H1 (cell line): ENCODE measurements at regions not wholly inside any gene's neighbourhood (a gene's known extent, or its start where the extent isn't known, plus 50 kb on each side); places are given as distances from the start of the nearest gene placed in this dataset.

Experiments used
- CTCF ChIA-PET: fragments of 300-600 bp; sonication (Branson Sonifier 250); formaldehyde crosslinking; loops from one replicate; lab custom pipeline; 2021; ENCODE audit not compliant: partially characterized antibody; lab: Charles Lee
- POLR2A ChIA-PET: fragments of 300-600 bp; sonication (Branson Sonifier 250); formaldehyde crosslinking; loops from one replicate; lab custom pipeline; 2021; ENCODE audit warnings: inconsistent platforms; ENCODE audit not compliant: partially characterized antibody; lab: Charles Lee
- DNase-seq, 2 experiments: peaks; one replicate each; pipeline versions ENCODE4 v3.0.0 to v3.0.0-alpha.2; 2010 to 2022; ENCODE audit warnings: low spot score in 2 of 2, low read depth in 1 of 2, mixed read lengths in 1 of 2
- FAIRE-seq: peaks from 2 replicates; lab custom pipeline; 2011; peaks lifted over from hg19 to GRCh38; lab: Jason Lieb, UNC
- H2AFZ ChIP-seq: 2 replicates; pipeline ENCODE4 v1.8.1; 2012; ENCODE audit warnings: low read length, inconsistent platforms
- H2AK5ac ChIP-seq: 2 replicates; pipeline ENCODE4 v1.6.1; 2013; ENCODE audit warnings: low read depth, low read length
- H2BK120ac ChIP-seq: replicated peaks from 2 replicates; pipeline ENCODE3; 2013; ENCODE audit warnings: low read depth, low read length, inconsistent platforms
- H2BK12ac ChIP-seq: 2 replicates; pipeline ENCODE4 v1.6.1; 2013; ENCODE audit warnings: low read depth, low read length
- H2BK15ac ChIP-seq: 2 replicates; pipeline ENCODE4 v1.6.1; 2013; ENCODE audit warnings: low read length
- H2BK20ac ChIP-seq: 2 replicates; pipeline ENCODE4 v1.6.1; 2013; ENCODE audit warnings: low read length
- H2BK5ac ChIP-seq: 2 replicates; pipeline ENCODE4 v1.6.1; 2013; ENCODE audit warnings: low read depth, low read length
- H3K14ac ChIP-seq: 2 replicates; pipeline ENCODE4 v1.6.1; 2013; ENCODE audit warnings: inconsistent platforms; ENCODE audit not compliant: insufficient read length
- H3K18ac ChIP-seq: 2 replicates; pipeline ENCODE4 v1.6.1; 2013; ENCODE audit warnings: low read length; ENCODE audit errors: extremely low read depth
- H3K23ac ChIP-seq: 2 replicates; pipeline ENCODE4 v1.6.1; 2013; ENCODE audit warnings: inconsistent platforms; ENCODE audit not compliant: insufficient read length
- H3K23me2 ChIP-seq: 2 replicates; pipeline ENCODE4 v1.6.1; 2013; ENCODE audit warnings: low read depth, low read length
- H3K27ac ChIP-seq: 2 replicates; pipeline ENCODE4 v1.6.1; 2011; ENCODE audit warnings: low read depth, low read length, inconsistent platforms
- H3K27me3 ChIP-seq, 4 experiments: replicated peaks in 1 of 4; 1 replicate in 1 of 4; 2 replicates in 3 of 4; pipeline versions ENCODE4 v1.6.1 to v1.8.1; 2011 to 2013; ENCODE audit warnings: low read length in 3 of 4, mild to moderate bottlenecking in 3 of 4, inconsistent platforms in 2 of 4, mixed read lengths in 2 of 4, moderate library complexity in 1 of 4; ENCODE audit not compliant: control insufficient read depth in 3 of 4, insufficient read depth in 3 of 4; ENCODE audit errors: extremely low read depth in 1 of 4
- H3K36me3 ChIP-seq, 4 experiments: 2 replicates each; pipeline versions ENCODE4 v1.6.1 to v1.8.1; 2011 to 2013; ENCODE audit warnings: mild to moderate bottlenecking in 4 of 4, low read length in 3 of 4, moderate library complexity in 2 of 4, control low read depth in 1 of 4, inconsistent platforms in 1 of 4; ENCODE audit not compliant: insufficient read depth in 4 of 4, control insufficient read depth in 2 of 4
- H3K4ac ChIP-seq: replicated peaks from 2 replicates; pipeline ENCODE3; 2013; ENCODE audit warnings: low read length, low read depth, mixed read lengths, inconsistent platforms; ENCODE audit not compliant: insufficient read length
- H3K4me1 ChIP-seq, 4 experiments: replicated peaks in 1 of 4; 1 replicate in 1 of 4; 2 replicates in 3 of 4; pipeline versions ENCODE4 v1.6.1 to v1.8.1; 2011 to 2013; ENCODE audit warnings: low read length in 3 of 4, inconsistent platforms in 2 of 4, mixed read lengths in 1 of 4; ENCODE audit not compliant: insufficient read depth in 4 of 4, control insufficient read depth in 3 of 4
- H3K4me2 ChIP-seq, 2 experiments: 2 replicates each; pipeline versions ENCODE4 v1.6.1 to v1.8.1; 2011 to 2013; ENCODE audit warnings: low read depth in 2 of 2, low read length in 2 of 2, control low read depth in 1 of 2, inconsistent platforms in 1 of 2, mild to moderate bottlenecking in 1 of 2; ENCODE audit not compliant: insufficient read depth in 1 of 2
- H3K4me3 ChIP-seq, 4 experiments: fragments of 200-600, 300-600 bp in 1 of 4; sonication (generic), shearing (Covaris generic), sonication (Bioruptor Twin) in 1 of 4; 2 replicates each; pipeline versions ENCODE4 v1.5.1 to v1.8.1; 2011 to 2016; ENCODE audit warnings: low read length in 4 of 4, low read depth in 3 of 4, control low read depth in 2 of 4, inconsistent platforms in 2 of 4, mild to moderate bottlenecking in 2 of 4, mixed read lengths in 1 of 4, moderate library complexity in 1 of 4; ENCODE audit not compliant: insufficient read depth in 2 of 4; ENCODE audit errors: extremely low read depth in 1 of 4
- H3K56ac ChIP-seq: replicated peaks from 2 replicates; pipeline ENCODE3; 2013; ENCODE audit warnings: low read depth, mild to moderate bottlenecking, mixed read lengths, low read length, inconsistent platforms; ENCODE audit not compliant: insufficient read length
- H3K79me1 ChIP-seq: 2 replicates; pipeline ENCODE4 v1.6.1; 2013; ENCODE audit warnings: low read depth, low read length, control low read depth
- H3K79me2 ChIP-seq, 2 experiments: 2 replicates each; pipeline versions ENCODE4 v1.6.1 to v1.8.1; 2012 to 2013; ENCODE audit warnings: low read length in 2 of 2, mild to moderate bottlenecking in 2 of 2, inconsistent platforms in 1 of 2; ENCODE audit not compliant: insufficient read depth in 2 of 2, control insufficient read depth in 1 of 2
- H3K9ac ChIP-seq, 4 experiments: replicated peaks in 1 of 4; 1 replicate in 1 of 4; 2 replicates in 3 of 4; pipeline versions ENCODE4 v1.6.1 to v1.8.1; 2011 to 2013; ENCODE audit warnings: low read depth in 3 of 4, low read length in 3 of 4, control low read depth in 2 of 4, mild to moderate bottlenecking in 2 of 4, moderate library complexity in 2 of 4, inconsistent platforms in 1 of 4; ENCODE audit errors: extremely low read depth in 1 of 4
- H3K9me3 ChIP-seq, 2 experiments: 2 replicates each; pipeline versions ENCODE4 v1.6.1 to v1.8.1; 2012 to 2013; ENCODE audit warnings: mild to moderate bottlenecking in 2 of 2, moderate library complexity in 2 of 2, control low read depth in 1 of 2, inconsistent platforms in 1 of 2, low read depth in 1 of 2, low read length in 1 of 2, mixed read lengths in 1 of 2; ENCODE audit not compliant: insufficient read depth in 2 of 2
- H4K20me1 ChIP-seq, 2 experiments: replicated peaks in 1 of 2; 2 replicates each; pipeline versions ENCODE3 to v1.8.1; 2011 to 2013; ENCODE audit warnings: inconsistent platforms in 2 of 2, low read length in 2 of 2, mild to moderate bottlenecking in 1 of 2; ENCODE audit not compliant: insufficient read depth in 2 of 2, control insufficient read depth in 1 of 2
- H4K5ac ChIP-seq: 2 replicates; pipeline ENCODE4 v1.6.1; 2013; ENCODE audit warnings: low read length, low read depth, mixed read lengths, inconsistent platforms; ENCODE audit not compliant: insufficient read length
- H4K8ac ChIP-seq: 2 replicates; pipeline ENCODE4 v1.8.0; 2013; ENCODE audit warnings: mild to moderate bottlenecking, moderate library complexity, low read length, inconsistent platforms; ENCODE audit not compliant: insufficient read depth; ENCODE audit errors: extremely low read depth
- H4K91ac ChIP-seq: replicated peaks from 2 replicates; pipeline ENCODE3; 2013; ENCODE audit warnings: low read length, mixed read lengths, inconsistent platforms; ENCODE audit not compliant: insufficient read length
- ATF2 ChIP-seq: IDR thresholded peaks from 2 replicates; pipeline ENCODE4 v1.6.1; 2012; ENCODE audit warnings: low read length, inconsistent platforms
- BACH1 ChIP-seq: IDR thresholded peaks from 2 replicates; pipeline ENCODE4 v1.6.1; 2012; ENCODE audit warnings: low read length, improper control_type of control experiment
- BCL11A ChIP-seq, 2 experiments: IDR thresholded peaks; one replicate each; pipeline ENCODE4 v1.6.1; 2011; ENCODE audit warnings: low read depth in 2 of 2, low read length in 2 of 2, mild to moderate bottlenecking in 2 of 2
- CBX5 ChIP-seq: fragments of 300-800, 300-1000 bp; sonication (generic); IDR thresholded peaks from 2 replicates; pipeline ENCODE4 v1.7.1; 2016; ENCODE audit warnings: antibody characterized with exemption, low read length, low read depth
- EGR1 ChIP-seq: IDR thresholded peaks from 2 replicates; pipeline ENCODE4 v1.6.1; 2011; ENCODE audit warnings: low read depth, low read length, borderline replicate concordance
- KDM4A ChIP-seq: IDR thresholded peaks from one replicate; pipeline ENCODE4 v1.7.1; 2012; ENCODE audit warnings: low read depth, mild to moderate bottlenecking, moderate library complexity, low read length, inconsistent platforms; ENCODE audit not compliant: severe bottlenecking
- NRF1 ChIP-seq: IDR thresholded peaks from 2 replicates; pipeline ENCODE4 v1.6.1; 2011; ENCODE audit warnings: mild to moderate bottlenecking, low read depth, low read length, improper control_type of control experiment
- SIRT6 ChIP-seq: IDR thresholded peaks from one replicate; pipeline ENCODE4 v1.7.1; 2012; ENCODE audit warnings: low read length, inconsistent platforms
- SUZ12 ChIP-seq: fragments of 200-600 bp; sonication (generic); IDR thresholded peaks from 2 replicates; pipeline ENCODE4 v1.6.1; 2012; ENCODE audit warnings: mild to moderate bottlenecking, inconsistent platforms, low read length, moderate library complexity, mixed read lengths
- TAF1 ChIP-seq: IDR thresholded peaks from 2 replicates; pipeline ENCODE4 v1.6.1; 2011; ENCODE audit warnings: mild to moderate bottlenecking, low read depth, low read length
- USF2 ChIP-seq: IDR thresholded peaks from 2 replicates; pipeline ENCODE4 v1.6.1; 2011; ENCODE audit warnings: low read length, improper control_type of control experiment
- WGBS, 2 experiments: shearing (Covaris generic) in 1 of 2; methylation state at CpG; one replicate each; pipeline versions ENCODE4 v1.1.6 to v1.1.7; 2013 to 2015; ENCODE audit warnings: low lambda C conversion rate in 2 of 2, mixed read lengths in 2 of 2, inconsistent platforms in 1 of 2, low coverage in 1 of 2, missing lambda C conversion rate in 1 of 2; ENCODE audit not compliant: insufficient replicate concordance in 2 of 2, insufficient coverage in 1 of 2, insufficient read length in 1 of 2; ENCODE audit errors: extremely low coverage in 1 of 2, missing lambda C conversion rate in 1 of 2; 5-methylcytosine and 5-hydroxymethylcytosine counted together

- no peaks in the 10 kb centered on the region for H3K23me2 ChIP-seq
- H3K23ac ChIP-seq: no peak overlapping the region
- H2BK12ac ChIP-seq: no peak overlapping the region
- no peak overlapping the region for H3K56ac ChIP-seq
- no peak overlapping the region for H3K14ac ChIP-seq
- H3K79me2 ChIP-seq: no peaks in the 10 kb centered on the region; a peak in 1 of 4 replicates
- no peaks in the 10 kb centered on the region for H4K20me1 ChIP-seq
- no peak overlapping the region for H3K4me2 ChIP-seq
- no peak overlapping the region for H3K4ac ChIP-seq
- no peaks in the 10 kb centered on the region for H3K4me1 ChIP-seq
- no peaks in the 10 kb centered on the region; a peak in 1 of 7 replicates for H3K27me3 ChIP-seq
- H2BK20ac ChIP-seq: no peak overlapping the region
- no peak overlapping the region for H4K8ac ChIP-seq
- no peaks in the 10 kb centered on the region for H3K79me1 ChIP-seq
- TF ChIP-seq KDM4A (no peak), NRF1 (no peak), SUZ12 (no peak), SIRT6 (no peak), EGR1 (no peak), USF2 (no peak), ATF2 (no peak), CBX5 (no peak), TAF1 (no peak), BCL11A (IDR thresholded peaks at IDR 0.05; ENCODE audit: low read depth in 2 of 2, low read length in 2 of 2) (no peak), BACH1 (no peak)
- no peaks in the 10 kb centered on the region for H3K9me3 ChIP-seq
- DNase-seq: no peak
- H3K18ac ChIP-seq: no peak overlapping the region
- no peak overlapping the region for H3K9ac ChIP-seq
- ChIA-PET CTCF (interaction anchor here (0.7 to 1.2 kb wide), 3 partner anchors 10 to 265 kb away, joined by 3 to 5 read pairs (median 4); no protein-coding TSS in a partner anchor), POLR2A (interaction anchor here (0.7 kb wide), 1 partner anchor 97 kb away, joined by 3 read pairs; no protein-coding TSS in a partner anchor)
- H2BK120ac ChIP-seq: no peak overlapping the region
- H3K4me3 ChIP-seq: no peak overlapping the region
- 95% methylated on average over 9 of the region's 9 CpGs; no CpG with 5 or more reads in 1 of the 2 experiments for WGBS, 2 experiments
- no peak overlapping the region for H4K91ac ChIP-seq
- H2BK15ac ChIP-seq: no peak overlapping the region
- no peaks in the 10 kb centered on the region for H3K36me3 ChIP-seq
- H4K5ac ChIP-seq: no peak overlapping the region
- H2AFZ ChIP-seq: no peak overlapping the region
- H2AK5ac ChIP-seq: no peak overlapping the region
- no peak overlapping the region for H2BK5ac ChIP-seq
- H3K27ac ChIP-seq: no peak overlapping the region
- FAIRE-seq: no peak
Observed at GRCh38 chr10:22135591-22135990, 82.2 kb downstream of the EBLN1 start.
